Gastrocnemius medialis (tissue), 4 donors: ENCODE measurements at regions not wholly inside any gene's neighbourhood (a gene's known extent, or its start where the extent isn't known, plus 50 kb on each side); places are given as distances from the start of the nearest gene placed in this dataset.

Experiments
- ATAC-seq, 2 donors: fragments of 150-250 bp; one replicate each; pipeline ENCODE4 v1.9.1; 2016
- DNase-seq, 2 donors: peaks; one replicate each; pipeline ENCODE4 v3.0.0-alpha.2; 2019
- H3K27ac ChIP-seq, 4 donors: fragments of 200-600 bp; sonication (generic); 1 replicate in 1 of 4; 2 replicates in 3 of 4; pipeline ENCODE4 v1.5.1; 2016 to 2018; ENCODE audit warnings: mild to moderate bottlenecking in 2 of 4, moderate library complexity in 1 of 4
- H3K27me3 ChIP-seq, 3 donors: fragments of 200-600 bp; sonication (generic) in 2 of 3; 1 replicate in 1 of 3; 2 replicates in 2 of 3; pipeline versions ENCODE4 v1.5.1 to v1.6.0; 2016 to 2019; ENCODE audit warnings: mild to moderate bottlenecking in 1 of 3, moderate library complexity in 1 of 3
- H3K36me3 ChIP-seq, 2 donors: fragments of 200-600 bp; sonication (generic) in 1 of 2; one replicate each; pipeline ENCODE4 v1.5.1; 2017 to 2018
- H3K4me1 ChIP-seq, 2 donors: fragments of 200-600 bp; sonication (generic) in 1 of 2; one replicate each; pipeline ENCODE4 v1.5.1; 2016 to 2017; ENCODE audit warnings: mild to moderate bottlenecking in 2 of 2
- H3K4me3 ChIP-seq, 4 donors: fragments of 200-600 bp; sonication (generic) in 3 of 4; 1 replicate in 1 of 4; 2 replicates in 3 of 4; pipeline ENCODE4 v1.5.1; 2016 to 2019; ENCODE audit warnings: mild to moderate bottlenecking in 2 of 4
- H3K9me3 ChIP-seq, 3 donors: fragments of 200-600 bp; sonication (generic) in 2 of 3; 1 replicate in 1 of 3; 2 replicates in 2 of 3; pipeline ENCODE4 v1.5.1; 2016 to 2019
- POLR2A ChIP-seq, 2 donors: fragments of 450-650 bp; IDR thresholded peaks; one replicate each; pipeline ENCODE4 v1.6.1; 2017; ENCODE audit warnings: antibody characterized with exemption in 2 of 2, mild to moderate bottlenecking in 2 of 2, moderate library complexity in 2 of 2
- in situ Hi-C, 4 donors: fragments of 200-750 bp; cut with MboI; loops; one replicate each; pipeline versions ENCODE4 v1.15.0 to v1.8.0; 2017; ENCODE audit warnings: low sequenced_read_pairs in 4 of 4
- intact Hi-C: fragments of 100-400 bp; cut with DNase I; formaldehyde crosslinking; loops from one replicate; pipeline ENCODE4 v1.15.1; 2023; ENCODE audit warnings: low total_unique reads
- TF ChIP-seq, protein P1 (sequence below), 5 experiments: fragments of 450-650 bp in 3 of 5; fragments of 200-600 bp in 2 of 5; sonication (generic) in 2 of 5; IDR thresholded peaks in 4 of 5; conservative IDR thresholded peaks in 1 of 5; 1 replicate in 4 of 5; 2 replicates in 1 of 5; pipeline ENCODE4 v1.5.1; 2016 to 2019; ENCODE audit warnings: antibody characterized with exemption in 5 of 5, mild to moderate bottlenecking in 3 of 5, moderate library complexity in 3 of 5

DNA sequence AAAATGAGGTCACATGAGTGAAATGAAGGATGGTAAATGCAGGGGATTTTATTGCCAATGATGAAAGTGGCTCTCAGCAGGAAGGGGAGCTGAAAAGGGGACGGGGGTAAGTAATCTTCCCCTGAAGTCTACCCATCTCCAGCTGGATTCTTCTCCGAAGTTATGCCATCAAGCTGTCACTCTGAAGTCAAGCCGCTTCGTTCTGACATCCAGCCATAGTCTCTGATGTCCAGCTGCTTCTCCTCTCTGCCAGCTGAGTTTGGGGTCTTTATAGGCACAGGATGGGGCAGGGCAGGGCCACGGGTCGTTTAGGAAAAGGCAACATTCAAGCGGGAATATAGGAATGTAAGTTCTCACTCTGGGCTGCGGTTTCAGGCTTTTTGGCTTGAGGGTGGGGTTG is 181.9 kb upstream of the ANO3 start:
- intact Hi-C loops = no loop called here

GRCh38 chr11:26158251-26158650 is 173.7 kb upstream of the ANO3 start:
- DNase-seq (no peak), ATAC-seq (no peak)
- in situ Hi-C loops = no loop called here
- no peak overlapping the region for H3K4me3 ChIP-seq
- H3K36me3 ChIP-seq = no peaks in the 10 kb centered on the region
- no peaks in the 10 kb centered on the region for H3K27me3 ChIP-seq
- TF ChIP-seq, protein P1, sequence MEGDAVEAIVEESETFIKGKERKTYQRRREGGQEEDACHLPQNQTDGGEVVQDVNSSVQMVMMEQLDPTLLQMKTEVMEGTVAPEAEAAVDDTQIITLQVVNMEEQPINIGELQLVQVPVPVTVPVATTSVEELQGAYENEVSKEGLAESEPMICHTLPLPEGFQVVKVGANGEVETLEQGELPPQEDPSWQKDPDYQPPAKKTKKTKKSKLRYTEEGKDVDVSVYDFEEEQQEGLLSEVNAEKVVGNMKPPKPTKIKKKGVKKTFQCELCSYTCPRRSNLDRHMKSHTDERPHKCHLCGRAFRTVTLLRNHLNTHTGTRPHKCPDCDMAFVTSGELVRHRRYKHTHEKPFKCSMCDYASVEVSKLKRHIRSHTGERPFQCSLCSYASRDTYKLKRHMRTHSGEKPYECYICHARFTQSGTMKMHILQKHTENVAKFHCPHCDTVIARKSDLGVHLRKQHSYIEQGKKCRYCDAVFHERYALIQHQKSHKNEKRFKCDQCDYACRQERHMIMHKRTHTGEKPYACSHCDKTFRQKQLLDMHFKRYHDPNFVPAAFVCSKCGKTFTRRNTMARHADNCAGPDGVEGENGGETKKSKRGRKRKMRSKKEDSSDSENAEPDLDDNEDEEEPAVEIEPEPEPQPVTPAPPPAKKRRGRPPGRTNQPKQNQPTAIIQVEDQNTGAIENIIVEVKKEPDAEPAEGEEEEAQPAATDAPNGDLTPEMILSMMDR (IDR thresholded peaks at IDR 0.05 in 4 of 5, conservative IDR thresholded peaks at IDR 0.05 in 1 of 5) = no peak
- no peak for TF ChIP-seq POLR2A (IDR thresholded peaks at IDR 0.05)
- no peak overlapping the region for H3K27ac ChIP-seq
- H3K9me3 ChIP-seq = no peaks in the 10 kb centered on the region
- intact Hi-C loops = no loop called here
- H3K4me1 ChIP-seq = no peaks in the 10 kb centered on the region

More for the DNA sequence above, 181.9 kb upstream of the ANO3 start:
- Histone ChIP-seq H3K4me1 (no peaks in the 10 kb centered on the region), H3K27me3 (no peaks in the 10 kb centered on the region), H3K9me3 (no peaks in the 10 kb centered on the region), H3K36me3 (no peaks in the 10 kb centered on the region), H3K4me3 (no peak overlapping the region), H3K27ac (no peak overlapping the region)
- TF ChIP-seq POLR2A (IDR thresholded peaks at IDR 0.05) = no peak
- TF ChIP-seq, protein P1 (IDR thresholded peaks at IDR 0.05 in 4 of 5, conservative IDR thresholded peaks at IDR 0.05 in 1 of 5) = no peak
- ATAC-seq (no peak), DNase-seq (no peak)
- in situ Hi-C loops = no loop called here

GRCh38 chr11:26162291-26162690 is 169.6 kb upstream of the ANO3 start:
- H3K4me3 ChIP-seq = no peak overlapping the region
- no peaks in the 10 kb centered on the region for H3K36me3 ChIP-seq
- no peaks in the 10 kb centered on the region for H3K4me1 ChIP-seq
- no peaks in the 10 kb centered on the region for H3K9me3 ChIP-seq
- no peak overlapping the region for H3K27ac ChIP-seq
- TF ChIP-seq, protein P1 (IDR thresholded peaks at IDR 0.05 in 4 of 5, conservative IDR thresholded peaks at IDR 0.05 in 1 of 5) = no peak
- TF ChIP-seq POLR2A (IDR thresholded peaks at IDR 0.05) = no peak
- intact Hi-C loops (no loop called here), in situ Hi-C loops (no loop called here)
- ATAC-seq (no peak), DNase-seq (no peak)
- no peaks in the 10 kb centered on the region for H3K27me3 ChIP-seq

- Histone ChIP-seq H3K4me1 (no peaks in the 10 kb centered on the region), H3K27me3 (no peaks in the 10 kb centered on the region), H3K9me3 (no peaks in the 10 kb centered on the region), H3K4me3 (no peak overlapping the region), H3K36me3 (no peaks in the 10 kb centered on the region), H3K27ac (no peak overlapping the region)
- ATAC-seq (no peak), DNase-seq (no peak)
- in situ Hi-C loops = no loop called here
- no peak for TF ChIP-seq POLR2A (IDR thresholded peaks at IDR 0.05)
- TF ChIP-seq, protein P1 (IDR thresholded peaks at IDR 0.05 in 4 of 5, conservative IDR thresholded peaks at IDR 0.05 in 1 of 5) = no peak
- intact Hi-C loops = no loop called here
These were observed 145.5 kb upstream of the ANO3 start for GRCh38 chr11:26186389-26186788.

GRCh38 chr11:26187639-26188038 is 144.3 kb upstream of the ANO3 start:
- ATAC-seq (peak in 1 of 2 donors; percentile 49), DNase-seq (peak in 1 of 2 donors; percentile 11)
- Histone ChIP-seq H3K4me3 (no peak overlapping the region), H3K27ac (no peak overlapping the region), H3K27me3 (no peaks in the 10 kb centered on the region), H3K4me1 (no peaks in the 10 kb centered on the region), H3K36me3 (no peaks in the 10 kb centered on the region), H3K9me3 (no peaks in the 10 kb centered on the region)
- in situ Hi-C loops (no loop called here), intact Hi-C loops (no loop called here)
- no peak for TF ChIP-seq POLR2A (IDR thresholded peaks at IDR 0.05)
- TF ChIP-seq, protein P1 (IDR thresholded peaks at IDR 0.05 in 4 of 5, conservative IDR thresholded peaks at IDR 0.05 in 1 of 5) = no peak
